Cardiac muscle cell (in vitro differentiated cells and primary cell): ENCODE measurements at regions not wholly inside any gene's neighbourhood (a gene's known extent, or its start where the extent isn't known, plus 50 kb on each side); places are given as distances from the start of the nearest gene placed in this dataset.

ENCODE experiments used
- DNase-seq, 2 donors: peaks; one replicate each; pipeline versions ENCODE4 v3.0.0 to v3.0.0-alpha.2; 2010 to 2017; ENCODE audit warnings: low read depth in 1 of 2, low spot score in 1 of 2
- H3K27ac ChIP-seq: fragments of 200-600 bp; sonication (generic); 2 replicates; pipeline ENCODE4 v1.5.1; 2016
- H3K27me3 ChIP-seq: fragments of 200-600 bp; sonication (generic); 2 replicates; pipeline ENCODE4 v1.6.0; 2016; ENCODE audit warnings: control low read depth
- H3K36me3 ChIP-seq: fragments of 200-600 bp; sonication (generic); 2 replicates; pipeline ENCODE4 v1.5.1; 2016; ENCODE audit warnings: control low read depth
- H3K4me1 ChIP-seq: fragments of 200-600 bp; sonication (generic); 2 replicates; pipeline ENCODE4 v1.8.1; 2017; ENCODE audit warnings: low read depth, mild to moderate bottlenecking, mixed run types
- H3K4me3 ChIP-seq: fragments of 200-600 bp; sonication (generic); 2 replicates; pipeline ENCODE4 v1.5.1; 2016; ENCODE audit warnings: mild to moderate bottlenecking
- H3K9me3 ChIP-seq: fragments of 200-600 bp; sonication (generic); 2 replicates; pipeline ENCODE4 v1.5.1; 2017; ENCODE audit warnings: low read depth, mild to moderate bottlenecking, control low read depth
- TF ChIP-seq, protein P1 (sequence below): IDR thresholded peaks from 2 replicates; pipeline ENCODE4 v1.5.1; 2012; ENCODE audit warnings: low read depth, mild to moderate bottlenecking, low read length

DNA sequence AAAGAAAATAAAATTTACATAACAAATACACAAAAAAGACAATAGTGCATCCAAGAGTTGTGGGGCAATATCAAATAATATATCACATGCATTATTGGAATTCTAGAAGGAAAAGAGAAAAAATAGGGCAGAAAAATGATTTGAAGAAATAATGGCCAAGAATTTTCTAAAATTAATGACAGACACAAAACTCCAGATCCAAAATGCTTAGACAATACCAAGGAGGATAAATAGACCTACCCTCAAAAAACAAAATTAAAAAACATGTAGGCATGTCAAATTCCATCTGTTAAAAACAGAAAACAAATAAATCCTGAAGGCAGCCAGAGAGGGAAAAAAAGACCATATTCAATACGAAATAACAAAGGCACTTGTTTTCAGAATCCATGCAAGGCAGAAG lies 191.5 kb upstream of the ZNF536 start:
- Histone ChIP-seq H3K9me3 (no peaks in the 10 kb centered on the region), H3K36me3 (no peaks in the 10 kb centered on the region), H3K4me1 (no peaks in the 10 kb centered on the region), H3K27ac (no peak overlapping the region), H3K27me3 (no peaks in the 10 kb centered on the region), H3K4me3 (no peak overlapping the region)
- no peak for DNase-seq
- TF ChIP-seq, protein P1, sequence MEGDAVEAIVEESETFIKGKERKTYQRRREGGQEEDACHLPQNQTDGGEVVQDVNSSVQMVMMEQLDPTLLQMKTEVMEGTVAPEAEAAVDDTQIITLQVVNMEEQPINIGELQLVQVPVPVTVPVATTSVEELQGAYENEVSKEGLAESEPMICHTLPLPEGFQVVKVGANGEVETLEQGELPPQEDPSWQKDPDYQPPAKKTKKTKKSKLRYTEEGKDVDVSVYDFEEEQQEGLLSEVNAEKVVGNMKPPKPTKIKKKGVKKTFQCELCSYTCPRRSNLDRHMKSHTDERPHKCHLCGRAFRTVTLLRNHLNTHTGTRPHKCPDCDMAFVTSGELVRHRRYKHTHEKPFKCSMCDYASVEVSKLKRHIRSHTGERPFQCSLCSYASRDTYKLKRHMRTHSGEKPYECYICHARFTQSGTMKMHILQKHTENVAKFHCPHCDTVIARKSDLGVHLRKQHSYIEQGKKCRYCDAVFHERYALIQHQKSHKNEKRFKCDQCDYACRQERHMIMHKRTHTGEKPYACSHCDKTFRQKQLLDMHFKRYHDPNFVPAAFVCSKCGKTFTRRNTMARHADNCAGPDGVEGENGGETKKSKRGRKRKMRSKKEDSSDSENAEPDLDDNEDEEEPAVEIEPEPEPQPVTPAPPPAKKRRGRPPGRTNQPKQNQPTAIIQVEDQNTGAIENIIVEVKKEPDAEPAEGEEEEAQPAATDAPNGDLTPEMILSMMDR = no peak

DNA sequence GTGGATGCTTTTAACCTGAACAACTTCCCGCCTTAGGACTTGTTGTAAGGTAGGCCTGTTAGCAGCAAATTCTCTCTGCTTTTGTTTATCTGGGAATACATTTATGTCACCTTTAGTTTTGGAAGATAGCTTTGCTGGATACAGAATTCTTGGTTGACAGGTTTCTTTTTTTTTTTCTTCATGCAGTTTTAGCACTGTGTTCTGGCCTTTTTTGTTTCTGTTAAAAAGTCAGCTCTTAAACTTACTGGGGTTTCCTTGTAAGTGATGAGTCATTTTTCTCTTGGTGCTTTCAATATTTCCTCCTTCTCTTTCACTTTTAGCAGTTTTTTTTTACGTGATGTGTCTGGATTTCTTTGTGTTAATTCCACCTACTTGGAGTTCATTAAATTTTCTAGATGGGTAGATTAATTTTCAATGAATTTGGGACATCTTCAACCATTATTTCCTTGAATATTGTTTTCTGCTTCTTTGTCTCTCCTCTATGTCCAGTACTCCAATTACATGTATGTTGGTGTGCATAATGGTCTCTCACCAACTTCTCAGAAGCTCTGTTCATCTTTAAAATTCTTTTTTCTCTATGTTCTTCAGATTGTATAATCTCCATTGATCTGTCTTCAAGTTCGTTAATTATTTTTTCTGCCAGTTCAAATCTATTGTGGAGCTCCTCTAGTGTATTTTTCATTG lies 188.2 kb upstream of the ZNF536 start:
- H3K4me3 ChIP-seq = no peak overlapping the region
- no peak overlapping the region for H3K27ac ChIP-seq
- TF ChIP-seq, protein P1 = no peak
- no peaks in the 10 kb centered on the region for H3K36me3 ChIP-seq
- DNase-seq = no peak
- H3K27me3 ChIP-seq = no peaks in the 10 kb centered on the region
- H3K4me1 ChIP-seq = no peaks in the 10 kb centered on the region
- no peaks in the 10 kb centered on the region for H3K9me3 ChIP-seq

DNA sequence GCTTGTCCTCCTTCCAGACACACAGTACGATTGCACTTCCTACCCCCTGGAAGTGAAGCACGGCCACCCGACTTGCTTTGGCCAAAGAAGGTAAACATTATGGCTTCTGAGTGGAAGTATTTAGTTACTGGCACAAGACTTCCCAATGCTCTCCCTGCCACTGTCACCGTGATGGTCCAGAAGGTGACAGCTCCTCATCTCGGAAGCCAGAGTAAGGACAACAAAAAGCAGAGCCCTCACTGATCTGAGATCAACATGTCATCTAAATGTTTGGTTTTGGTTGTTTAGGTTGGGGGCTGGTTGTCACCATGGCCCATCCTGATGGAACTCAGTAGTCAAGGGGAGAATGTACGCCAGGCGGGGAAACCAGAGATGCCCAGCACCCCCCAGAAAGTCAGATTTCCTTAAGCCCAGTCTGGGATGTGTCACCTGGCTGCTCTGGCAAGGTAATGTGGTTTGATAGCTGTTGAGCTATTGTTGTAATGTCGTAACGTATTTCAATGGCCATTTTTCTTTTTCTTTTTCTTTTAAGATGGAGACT lies 170.1 kb upstream of the ZNF536 start:
- no peaks in the 10 kb centered on the region for H3K36me3 ChIP-seq
- H3K27ac ChIP-seq = no peak overlapping the region
- DNase-seq = no peak
- H3K27me3 ChIP-seq = no peaks in the 10 kb centered on the region
- H3K4me3 ChIP-seq = no peak overlapping the region
- H3K9me3 ChIP-seq = no peaks in the 10 kb centered on the region
- H3K4me1 ChIP-seq = no peaks in the 10 kb centered on the region
- TF ChIP-seq, protein P1 = no peak

DNA sequence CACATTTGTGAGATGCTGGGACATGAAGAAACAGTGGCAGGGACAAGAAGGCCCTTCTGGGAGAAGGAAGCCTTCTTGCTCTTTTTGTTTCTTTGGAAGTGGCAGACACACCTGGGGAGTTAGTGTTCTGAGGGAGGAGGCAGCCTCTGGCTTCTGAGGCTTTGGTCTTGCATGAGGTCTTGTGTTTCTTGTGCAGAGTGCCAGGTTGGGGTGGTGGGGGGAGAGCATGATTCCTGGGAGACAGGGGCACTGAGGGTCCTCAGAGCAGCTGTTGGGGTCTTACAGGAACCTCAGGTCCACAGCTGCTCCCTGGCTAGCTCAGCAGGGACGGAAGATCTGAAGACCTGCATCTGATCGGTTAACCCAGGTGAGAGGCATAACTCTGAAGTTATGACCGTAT lies 167.5 kb upstream of the ZNF536 start:
- Histone ChIP-seq H3K36me3 (no peaks in the 10 kb centered on the region), H3K27ac (no peak overlapping the region), H3K27me3 (no peaks in the 10 kb centered on the region), H3K4me1 (no peaks in the 10 kb centered on the region), H3K9me3 (no peaks in the 10 kb centered on the region), H3K4me3 (no peak overlapping the region)
- TF ChIP-seq, protein P1 = no peak
- DNase-seq = no peak

DNA sequence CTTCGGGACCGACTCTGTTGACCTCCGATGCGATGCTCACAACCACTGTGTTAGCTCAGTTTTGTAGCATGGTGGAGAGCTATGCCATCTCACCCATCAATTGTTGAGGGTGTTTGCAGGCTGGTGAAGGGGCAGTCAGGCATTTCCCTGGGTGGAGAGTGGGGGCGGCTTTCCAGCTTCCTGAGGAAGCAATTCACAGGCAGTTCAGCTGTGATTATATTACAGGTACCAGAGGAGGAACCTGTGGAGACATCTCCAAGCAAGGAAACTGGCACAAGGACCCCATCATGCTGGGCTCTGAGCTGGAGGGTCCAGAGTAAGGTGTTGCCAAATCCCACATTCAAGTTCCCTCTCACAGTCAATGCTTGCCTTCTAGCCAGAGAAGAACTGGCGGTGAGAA lies 166.0 kb upstream of the ZNF536 start:
- H3K4me1 ChIP-seq = no peaks in the 10 kb centered on the region
- no peak overlapping the region for H3K27ac ChIP-seq
- no peaks in the 10 kb centered on the region for H3K9me3 ChIP-seq
- no peak for DNase-seq
- H3K36me3 ChIP-seq = no peaks in the 10 kb centered on the region
- no peaks in the 10 kb centered on the region for H3K27me3 ChIP-seq
- TF ChIP-seq, protein P1 = no peak
- H3K4me3 ChIP-seq = no peak overlapping the region

DNA sequence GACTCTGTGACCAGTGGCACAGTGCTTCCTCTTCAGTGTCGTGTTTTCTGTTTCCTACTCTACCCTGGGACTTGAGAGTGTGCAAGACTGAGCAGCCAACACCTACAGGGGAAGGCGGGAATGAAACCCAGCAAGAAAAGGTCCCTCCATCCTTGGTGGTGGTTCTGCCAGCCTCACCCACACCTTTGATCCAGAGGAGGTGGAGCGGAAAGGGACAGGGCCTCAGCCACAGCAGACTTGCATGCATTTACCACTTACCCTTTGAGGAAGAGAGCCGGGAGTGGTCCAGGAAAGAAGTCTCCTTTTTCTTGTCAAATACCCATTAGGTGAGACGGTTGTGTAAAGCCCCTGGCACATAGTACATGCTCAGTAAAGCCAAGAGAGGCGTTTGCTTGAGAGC lies 164.8 kb upstream of the ZNF536 start:
- Histone ChIP-seq H3K36me3 (no peaks in the 10 kb centered on the region), H3K9me3 (no peaks in the 10 kb centered on the region), H3K27ac (no peak overlapping the region), H3K4me3 (no peak overlapping the region), H3K27me3 (no peaks in the 10 kb centered on the region), H3K4me1 (no peaks in the 10 kb centered on the region)
- TF ChIP-seq, protein P1 = no peak
- DNase-seq = no peak
